HepG2 (cell line): ENCODE measurements at regions not wholly inside any gene's neighbourhood (a gene's known extent, or its start where the extent isn't known, plus 50 kb on each side); places are given as distances from the start of the nearest gene placed in this dataset.

Experiments used
- EZH2 ChIP-seq: conservative IDR thresholded peaks from 2 replicates; pipeline ENCODE4 v1.6.1; 2012; ENCODE audit warnings: mild to moderate bottlenecking, low read depth, low read length, moderate library complexity
- HCFC1 ChIP-seq: fragments of 150-350 bp; IDR thresholded peaks from 2 replicates; pipeline ENCODE4 v1.6.1; 2014; ENCODE audit warnings: low read depth, low read length
- ZNF547 ChIP-seq: sonication (generic); formaldehyde crosslinking; IDR thresholded peaks from 2 replicates; pipeline ENCODE4 v1.5.1; 2020; ENCODE audit warnings: mild to moderate bottlenecking, missing genetic modification reagents
- ZNF562 ChIP-seq: sonication (generic); formaldehyde crosslinking; IDR thresholded peaks from 2 replicates; pipeline ENCODE4 v1.8.0; 2022; ENCODE audit warnings: missing genetic modification reagents, borderline replicate concordance
- TF ChIP-seq, protein P1 (sequence below): sonication (generic); formaldehyde crosslinking; IDR thresholded peaks from 2 replicates; pipeline ENCODE4 v1.5.0; 2020; ENCODE audit warnings: mild to moderate bottlenecking, missing genetic modification reagents, moderate library complexity
- TF ChIP-seq, protein P2 (sequence below): sonication (generic); formaldehyde crosslinking; IDR thresholded peaks from 2 replicates; pipeline ENCODE4 v1.5.1; 2020; ENCODE audit warnings: mild to moderate bottlenecking, missing genetic modification reagents, moderate library complexity
- TF ChIP-seq, protein P3 (sequence below): sonication (generic); formaldehyde crosslinking; IDR thresholded peaks from 2 replicates; pipeline ENCODE4 v1.8.1; 2022; ENCODE audit warnings: mild to moderate bottlenecking, missing genetic modification reagents

DNA sequence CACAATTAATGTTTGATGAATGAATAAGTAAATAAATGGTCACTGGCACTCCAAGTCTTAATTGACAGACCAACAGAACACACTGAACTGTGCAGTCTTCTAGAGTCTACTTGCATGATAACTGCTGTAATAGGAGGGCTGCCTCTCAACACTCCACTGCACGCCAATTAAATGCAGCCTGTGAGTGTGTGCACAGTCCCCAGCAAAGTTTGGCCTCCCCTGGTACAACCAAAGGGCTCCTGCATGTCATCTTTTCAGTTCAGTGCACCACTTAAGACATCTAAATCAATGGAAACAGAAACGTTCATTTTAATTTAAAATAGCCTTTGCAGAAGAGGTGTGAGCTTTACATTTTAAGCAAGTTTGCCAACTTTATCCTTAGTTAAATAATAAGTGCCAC is 121.7 kb upstream of the USP15 start:
- TF ChIP-seq, protein P1, sequence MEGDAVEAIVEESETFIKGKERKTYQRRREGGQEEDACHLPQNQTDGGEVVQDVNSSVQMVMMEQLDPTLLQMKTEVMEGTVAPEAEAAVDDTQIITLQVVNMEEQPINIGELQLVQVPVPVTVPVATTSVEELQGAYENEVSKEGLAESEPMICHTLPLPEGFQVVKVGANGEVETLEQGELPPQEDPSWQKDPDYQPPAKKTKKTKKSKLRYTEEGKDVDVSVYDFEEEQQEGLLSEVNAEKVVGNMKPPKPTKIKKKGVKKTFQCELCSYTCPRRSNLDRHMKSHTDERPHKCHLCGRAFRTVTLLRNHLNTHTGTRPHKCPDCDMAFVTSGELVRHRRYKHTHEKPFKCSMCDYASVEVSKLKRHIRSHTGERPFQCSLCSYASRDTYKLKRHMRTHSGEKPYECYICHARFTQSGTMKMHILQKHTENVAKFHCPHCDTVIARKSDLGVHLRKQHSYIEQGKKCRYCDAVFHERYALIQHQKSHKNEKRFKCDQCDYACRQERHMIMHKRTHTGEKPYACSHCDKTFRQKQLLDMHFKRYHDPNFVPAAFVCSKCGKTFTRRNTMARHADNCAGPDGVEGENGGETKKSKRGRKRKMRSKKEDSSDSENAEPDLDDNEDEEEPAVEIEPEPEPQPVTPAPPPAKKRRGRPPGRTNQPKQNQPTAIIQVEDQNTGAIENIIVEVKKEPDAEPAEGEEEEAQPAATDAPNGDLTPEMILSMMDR (CRISPR knock-in tag), result no peak
- TF ChIP-seq EZH2, result no peak
- TF ChIP-seq, protein P2, sequence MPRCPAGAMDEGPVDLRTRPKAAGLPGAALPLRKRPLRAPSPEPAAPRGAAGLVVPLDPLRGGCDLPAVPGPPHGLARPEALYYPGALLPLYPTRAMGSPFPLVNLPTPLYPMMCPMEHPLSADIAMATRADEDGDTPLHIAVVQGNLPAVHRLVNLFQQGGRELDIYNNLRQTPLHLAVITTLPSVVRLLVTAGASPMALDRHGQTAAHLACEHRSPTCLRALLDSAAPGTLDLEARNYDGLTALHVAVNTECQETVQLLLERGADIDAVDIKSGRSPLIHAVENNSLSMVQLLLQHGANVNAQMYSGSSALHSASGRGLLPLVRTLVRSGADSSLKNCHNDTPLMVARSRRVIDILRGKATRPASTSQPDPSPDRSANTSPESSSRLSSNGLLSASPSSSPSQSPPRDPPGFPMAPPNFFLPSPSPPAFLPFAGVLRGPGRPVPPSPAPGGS (CRISPR knock-in tag), result no peak
- TF ChIP-seq, protein P3, sequence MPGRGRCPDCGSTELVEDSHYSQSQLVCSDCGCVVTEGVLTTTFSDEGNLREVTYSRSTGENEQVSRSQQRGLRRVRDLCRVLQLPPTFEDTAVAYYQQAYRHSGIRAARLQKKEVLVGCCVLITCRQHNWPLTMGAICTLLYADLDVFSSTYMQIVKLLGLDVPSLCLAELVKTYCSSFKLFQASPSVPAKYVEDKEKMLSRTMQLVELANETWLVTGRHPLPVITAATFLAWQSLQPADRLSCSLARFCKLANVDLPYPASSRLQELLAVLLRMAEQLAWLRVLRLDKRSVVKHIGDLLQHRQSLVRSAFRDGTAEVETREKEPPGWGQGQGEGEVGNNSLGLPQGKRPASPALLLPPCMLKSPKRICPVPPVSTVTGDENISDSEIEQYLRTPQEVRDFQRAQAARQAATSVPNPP, result no peak
- no peak for TF ChIP-seq ZNF547 (CRISPR knock-in tag)
- TF ChIP-seq HCFC1, result no peak
- no peak for TF ChIP-seq ZNF562 (CRISPR knock-in tag)
